GM23338 (cell line): ENCODE measurements at regions not wholly inside any gene's neighbourhood (a gene's known extent, or its start where the extent isn't known, plus 50 kb on each side); places are given as distances from the start of the nearest gene placed in this dataset.

Source experiments
- ATAC-seq: fragments of 200-7000 bp; cut with Tn5 transposase; 3 replicates; pipeline ENCODE4 v1.9.1; 2020
- DNase-seq: peaks from one replicate; pipeline ENCODE4 v3.0.0-alpha.2; 2015; ENCODE audit warnings: low spot score
- H2AFZ ChIP-seq: fragments of 200-600 bp; sonication (generic); 2 replicates; pipeline ENCODE4 v1.8.0; 2016; ENCODE audit warnings: antibody characterized with exemption, mild to moderate bottlenecking, moderate library complexity
- H3F3A ChIP-seq: fragments of 200-600 bp; sonication (generic); replicated peaks from 2 replicates; pipeline ENCODE4 v1.8.0; 2017; ENCODE audit warnings: antibody characterized with exemption, mixed run types, low read depth
- H3K27ac ChIP-seq: fragments of 200-600 bp; sonication (generic); 2 replicates; pipeline ENCODE4 v1.6.1; 2016; ENCODE audit warnings: low read depth
- H3K27me3 ChIP-seq: fragments of 200-600 bp; sonication (generic); 2 replicates; pipeline ENCODE4 v1.8.0; 2016; ENCODE audit warnings: mild to moderate bottlenecking, mixed run types, moderate library complexity; ENCODE audit not compliant: insufficient read depth
- H3K36me3 ChIP-seq: fragments of 200-600 bp; sonication (generic); 2 replicates; pipeline ENCODE4 v1.8.0; 2016; ENCODE audit warnings: mild to moderate bottlenecking; ENCODE audit not compliant: insufficient read depth
- H3K4me1 ChIP-seq: fragments of 200-600 bp; sonication (generic); 2 replicates; pipeline ENCODE4 v1.8.0; 2016; ENCODE audit warnings: mild to moderate bottlenecking, moderate library complexity; ENCODE audit not compliant: insufficient read depth
- H3K4me2 ChIP-seq: fragments of 200-600 bp; sonication (generic); 2 replicates; pipeline ENCODE4 v1.7.1; 2017; ENCODE audit warnings: mixed run types
- H3K4me3 ChIP-seq: fragments of 200-600 bp; sonication (generic); 2 replicates; pipeline ENCODE4 v1.6.1; 2016; ENCODE audit warnings: mixed run types
- H3K79me2 ChIP-seq: fragments of 200-600 bp; sonication (generic); replicated peaks from 2 replicates; pipeline ENCODE4 v1.8.0; 2017; ENCODE audit warnings: mild to moderate bottlenecking; ENCODE audit not compliant: insufficient read depth
- H3K9me2 ChIP-seq: fragments of 200-600 bp; sonication (generic); 2 replicates; pipeline ENCODE4 v1.8.0; 2017; ENCODE audit not compliant: insufficient read depth
- H4K20me1 ChIP-seq: fragments of 200-600 bp; sonication (generic); replicated peaks from 2 replicates; pipeline ENCODE4 v1.8.0; 2017; ENCODE audit warnings: mild to moderate bottlenecking; ENCODE audit not compliant: insufficient read depth
- H3K27ac Mint-ChIP-seq: 2 replicates; pipeline ENCODE4 v1.8.0; 2020; ENCODE audit warnings: inconsistent platforms, mild to moderate bottlenecking, moderate library complexity, mixed read lengths
- H3K27me3 Mint-ChIP-seq: 3 replicates; pipeline ENCODE4 v1.8.0; 2022; ENCODE audit warnings: low read depth, mild to moderate bottlenecking, moderate library complexity, mixed read lengths, inconsistent platforms; ENCODE audit not compliant: insufficient read depth, poor library complexity
- H3K36me3 Mint-ChIP-seq: 3 replicates; pipeline ENCODE4 v1.8.0; 2021; ENCODE audit warnings: low read depth, mild to moderate bottlenecking, inconsistent platforms, moderate library complexity, mixed read lengths
- H3K4me1 Mint-ChIP-seq: 3 replicates; pipeline ENCODE4 v1.8.0; 2020; ENCODE audit warnings: mild to moderate bottlenecking, inconsistent platforms, mixed read lengths
- H3K4me3 Mint-ChIP-seq: 3 replicates; pipeline ENCODE4 v1.8.0; 2021; ENCODE audit warnings: moderate library complexity, mild to moderate bottlenecking, inconsistent platforms, mixed read lengths
- H3K9me3 Mint-ChIP-seq: 3 replicates; pipeline ENCODE4 v1.8.0; 2020; ENCODE audit warnings: moderate library complexity, mild to moderate bottlenecking, inconsistent platforms, mixed read lengths
- CREB1 ChIP-seq: fragments of 250-450 bp; sonication (Bioruptor Pico); IDR thresholded peaks from 2 replicates; pipeline ENCODE4 v1.5.0; 2020; ENCODE audit warnings: low read depth, mild to moderate bottlenecking, moderate library complexity
- EZH2 ChIP-seq: fragments of 200-600 bp; sonication (generic); IDR thresholded peaks from one replicate; pipeline ENCODE4 v1.8.0; 2017; ENCODE audit warnings: antibody characterized with exemption, mild to moderate bottlenecking, low read depth; ENCODE audit not compliant: unreplicated experiment
- EZH2phosphoT487 ChIP-seq: fragments of 200-600 bp; sonication (generic); IDR thresholded peaks from one replicate; pipeline ENCODE4 v1.8.1; 2018; ENCODE audit warnings: antibody characterized with exemption; ENCODE audit not compliant: unreplicated experiment
- JUNB ChIP-seq: IDR thresholded peaks from one replicate; pipeline ENCODE4 v1.6.1; 2016; ENCODE audit warnings: antibody characterized with exemption; ENCODE audit not compliant: unreplicated experiment
- POLR2AphosphoS5 ChIP-seq: IDR thresholded peaks from 2 replicates; pipeline ENCODE4 v1.6.1; 2016; ENCODE audit warnings: antibody characterized with exemption, low read depth
- STAT1 ChIP-seq: IDR thresholded peaks from one replicate; pipeline ENCODE4 v1.6.1; 2016; ENCODE audit warnings: antibody characterized with exemption; ENCODE audit not compliant: unreplicated experiment
- ZNF114 ChIP-seq: fragments of 250-450 bp; sonication (Bioruptor Pico); IDR thresholded peaks from 2 replicates; pipeline ENCODE4 v1.5.0; 2020; ENCODE audit warnings: mild to moderate bottlenecking, moderate library complexity
- TF ChIP-seq, protein P1 (sequence below): IDR thresholded peaks from 2 replicates; pipeline ENCODE4 v1.6.1; 2016; ENCODE audit warnings: antibody characterized with exemption
- TF ChIP-seq, protein P2 (sequence below), 2 experiments: fragments of 200-600 bp in 1 of 2; sonication (generic) in 1 of 2; conservative IDR thresholded peaks; 2 replicates each; pipeline versions ENCODE4 v1.5.1 to v1.6.1; 2016 to 2017; ENCODE audit warnings: antibody characterized with exemption in 2 of 2, low read depth in 2 of 2, mild to moderate bottlenecking in 2 of 2, moderate library complexity in 1 of 2
- TF ChIP-seq, protein P3 (sequence below): IDR thresholded peaks from one replicate; pipeline ENCODE4 v1.6.1; 2018; ENCODE audit warnings: antibody characterized with exemption; ENCODE audit not compliant: unreplicated experiment

DNA sequence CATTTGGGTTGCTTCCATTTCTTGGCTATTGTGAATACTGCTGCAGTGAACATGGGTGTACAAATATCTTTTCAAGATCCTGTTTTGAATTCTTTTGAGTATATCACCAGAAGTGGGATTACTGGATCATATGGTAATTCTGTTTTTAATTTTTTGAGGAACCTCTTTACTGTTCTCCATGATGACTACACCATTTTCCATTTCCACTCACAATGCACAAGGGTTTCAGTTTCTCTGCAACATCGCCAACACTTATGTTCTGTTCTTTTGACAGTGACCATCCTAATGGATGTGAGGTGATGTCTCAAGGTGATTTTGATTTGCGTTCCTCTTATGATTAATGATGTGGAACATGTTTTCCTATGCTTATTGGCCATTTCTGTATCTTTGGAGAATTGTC, 214.4 kb upstream of the ZFP64 start (continued):
- TF ChIP-seq, protein P1, sequence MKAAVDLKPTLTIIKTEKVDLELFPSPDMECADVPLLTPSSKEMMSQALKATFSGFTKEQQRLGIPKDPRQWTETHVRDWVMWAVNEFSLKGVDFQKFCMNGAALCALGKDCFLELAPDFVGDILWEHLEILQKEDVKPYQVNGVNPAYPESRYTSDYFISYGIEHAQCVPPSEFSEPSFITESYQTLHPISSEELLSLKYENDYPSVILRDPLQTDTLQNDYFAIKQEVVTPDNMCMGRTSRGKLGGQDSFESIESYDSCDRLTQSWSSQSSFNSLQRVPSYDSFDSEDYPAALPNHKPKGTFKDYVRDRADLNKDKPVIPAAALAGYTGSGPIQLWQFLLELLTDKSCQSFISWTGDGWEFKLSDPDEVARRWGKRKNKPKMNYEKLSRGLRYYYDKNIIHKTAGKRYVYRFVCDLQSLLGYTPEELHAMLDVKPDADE: no peak
- TF ChIP-seq ZNF114 (CRISPR knock-in tag): no peak
- TF ChIP-seq EZH2: no peak

DNA sequence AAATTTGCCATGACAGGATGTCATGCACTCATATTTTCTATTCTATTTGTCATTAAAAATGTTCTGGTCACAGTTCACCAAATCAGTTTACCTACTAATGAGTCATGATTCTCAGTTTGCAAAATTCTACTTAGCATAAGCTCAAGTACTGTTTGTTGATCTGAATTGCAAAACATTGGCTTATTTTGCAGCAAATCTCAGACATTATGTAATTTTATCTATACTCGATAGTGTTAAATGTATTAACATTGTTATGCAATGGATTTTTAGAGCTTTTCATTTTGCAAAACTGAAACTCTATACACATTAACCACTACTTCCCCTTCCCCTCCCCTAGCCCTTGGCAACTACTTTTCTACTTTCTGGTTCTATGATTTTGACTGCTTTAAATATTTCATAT, 213.8 kb upstream of the ZFP64 start:
- Mint-ChIP-seq H3K36me3 (no peaks in the 10 kb centered on the region), H3K9me3 (no peaks in the 10 kb centered on the region), H3K27ac (no peak overlapping the region), H3K4me1 (no peaks in the 10 kb centered on the region), H3K27me3 (no peaks in the 10 kb centered on the region), H3K4me3 (no peak overlapping the region)
- no peak overlapping the region for H3K27ac ChIP-seq
- no peaks in the 10 kb centered on the region for H3K79me2 ChIP-seq
- ATAC-seq (no peak), DNase-seq (no peak)
- no peaks in the 10 kb centered on the region for H3K27me3 ChIP-seq
- H3K4me1 ChIP-seq: no peaks in the 10 kb centered on the region
- TF ChIP-seq EZH2 (no peak), JUNB (no peak), STAT1 (no peak), POLR2AphosphoS5 (no peak), ZNF114 (CRISPR knock-in tag) (no peak), EZH2phosphoT487 (no peak), CREB1 (CRISPR knock-in tag) (no peak)
- TF ChIP-seq, protein P2, sequence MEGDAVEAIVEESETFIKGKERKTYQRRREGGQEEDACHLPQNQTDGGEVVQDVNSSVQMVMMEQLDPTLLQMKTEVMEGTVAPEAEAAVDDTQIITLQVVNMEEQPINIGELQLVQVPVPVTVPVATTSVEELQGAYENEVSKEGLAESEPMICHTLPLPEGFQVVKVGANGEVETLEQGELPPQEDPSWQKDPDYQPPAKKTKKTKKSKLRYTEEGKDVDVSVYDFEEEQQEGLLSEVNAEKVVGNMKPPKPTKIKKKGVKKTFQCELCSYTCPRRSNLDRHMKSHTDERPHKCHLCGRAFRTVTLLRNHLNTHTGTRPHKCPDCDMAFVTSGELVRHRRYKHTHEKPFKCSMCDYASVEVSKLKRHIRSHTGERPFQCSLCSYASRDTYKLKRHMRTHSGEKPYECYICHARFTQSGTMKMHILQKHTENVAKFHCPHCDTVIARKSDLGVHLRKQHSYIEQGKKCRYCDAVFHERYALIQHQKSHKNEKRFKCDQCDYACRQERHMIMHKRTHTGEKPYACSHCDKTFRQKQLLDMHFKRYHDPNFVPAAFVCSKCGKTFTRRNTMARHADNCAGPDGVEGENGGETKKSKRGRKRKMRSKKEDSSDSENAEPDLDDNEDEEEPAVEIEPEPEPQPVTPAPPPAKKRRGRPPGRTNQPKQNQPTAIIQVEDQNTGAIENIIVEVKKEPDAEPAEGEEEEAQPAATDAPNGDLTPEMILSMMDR (conservative IDR thresholded peaks at IDR 0.05; ENCODE audit: low read depth in 2 of 2): no peak
- TF ChIP-seq, protein P3, sequence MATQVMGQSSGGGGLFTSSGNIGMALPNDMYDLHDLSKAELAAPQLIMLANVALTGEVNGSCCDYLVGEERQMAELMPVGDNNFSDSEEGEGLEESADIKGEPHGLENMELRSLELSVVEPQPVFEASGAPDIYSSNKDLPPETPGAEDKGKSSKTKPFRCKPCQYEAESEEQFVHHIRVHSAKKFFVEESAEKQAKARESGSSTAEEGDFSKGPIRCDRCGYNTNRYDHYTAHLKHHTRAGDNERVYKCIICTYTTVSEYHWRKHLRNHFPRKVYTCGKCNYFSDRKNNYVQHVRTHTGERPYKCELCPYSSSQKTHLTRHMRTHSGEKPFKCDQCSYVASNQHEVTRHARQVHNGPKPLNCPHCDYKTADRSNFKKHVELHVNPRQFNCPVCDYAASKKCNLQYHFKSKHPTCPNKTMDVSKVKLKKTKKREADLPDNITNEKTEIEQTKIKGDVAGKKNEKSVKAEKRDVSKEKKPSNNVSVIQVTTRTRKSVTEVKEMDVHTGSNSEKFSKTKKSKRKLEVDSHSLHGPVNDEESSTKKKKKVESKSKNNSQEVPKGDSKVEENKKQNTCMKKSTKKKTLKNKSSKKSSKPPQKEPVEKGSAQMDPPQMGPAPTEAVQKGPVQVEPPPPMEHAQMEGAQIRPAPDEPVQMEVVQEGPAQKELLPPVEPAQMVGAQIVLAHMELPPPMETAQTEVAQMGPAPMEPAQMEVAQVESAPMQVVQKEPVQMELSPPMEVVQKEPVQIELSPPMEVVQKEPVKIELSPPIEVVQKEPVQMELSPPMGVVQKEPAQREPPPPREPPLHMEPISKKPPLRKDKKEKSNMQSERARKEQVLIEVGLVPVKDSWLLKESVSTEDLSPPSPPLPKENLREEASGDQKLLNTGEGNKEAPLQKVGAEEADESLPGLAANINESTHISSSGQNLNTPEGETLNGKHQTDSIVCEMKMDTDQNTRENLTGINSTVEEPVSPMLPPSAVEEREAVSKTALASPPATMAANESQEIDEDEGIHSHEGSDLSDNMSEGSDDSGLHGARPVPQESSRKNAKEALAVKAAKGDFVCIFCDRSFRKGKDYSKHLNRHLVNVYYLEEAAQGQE: no peak
- no peaks in the 10 kb centered on the region for H4K20me1 ChIP-seq
- no peak overlapping the region for H3K4me2 ChIP-seq
- H3K9me2 ChIP-seq: peaks cover 10% of the 10 kb centered on the region; the same call in 1 of the 2 replicates
- H3F3A ChIP-seq: no peaks in the 10 kb centered on the region
- no peaks in the 10 kb centered on the region for H3K36me3 ChIP-seq
- H3K4me3 ChIP-seq: no peak overlapping the region
- no peak overlapping the region for H2AFZ ChIP-seq
